Suppressor macrophage treated with lipopolysaccharide for 1 hour (primary cell): ENCODE measurements at regions not wholly inside any gene's neighbourhood (a gene's known extent, or its start where the extent isn't known, plus 50 kb on each side); places are given as distances from the start of the nearest gene placed in this dataset.
"Not testable (repeated sequence)": the region's sequence is repeated elsewhere in the genome, so short reads cannot be mapped to it uniquely, and the experiment has no call there.

Experiments used
- DNase-seq, 3 donors: peaks; one replicate each; pipeline ENCODE4 v3.0.0-alpha.2; 2020 to 2022

DNA sequence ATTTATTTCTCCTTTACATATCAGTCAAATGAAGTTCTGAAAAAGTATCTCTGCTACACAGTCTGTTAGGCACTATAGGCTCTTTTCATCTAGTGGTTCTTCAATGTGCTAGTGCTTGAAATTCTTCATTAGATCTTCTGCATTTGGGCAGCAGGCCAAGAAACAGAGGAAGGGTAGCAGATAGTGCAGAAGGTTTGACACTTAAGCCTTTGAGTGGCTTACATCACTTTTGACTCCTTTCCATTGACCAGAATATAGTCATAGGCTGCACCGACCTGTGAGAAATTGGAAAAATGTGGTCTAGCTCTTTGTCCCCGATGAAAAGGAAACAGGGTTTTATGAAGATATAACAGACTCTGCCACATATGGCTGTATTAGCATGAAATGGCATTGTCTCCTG, 459.5 kb upstream of the PTGER4 start:
- no peak for DNase-seq

DNA sequence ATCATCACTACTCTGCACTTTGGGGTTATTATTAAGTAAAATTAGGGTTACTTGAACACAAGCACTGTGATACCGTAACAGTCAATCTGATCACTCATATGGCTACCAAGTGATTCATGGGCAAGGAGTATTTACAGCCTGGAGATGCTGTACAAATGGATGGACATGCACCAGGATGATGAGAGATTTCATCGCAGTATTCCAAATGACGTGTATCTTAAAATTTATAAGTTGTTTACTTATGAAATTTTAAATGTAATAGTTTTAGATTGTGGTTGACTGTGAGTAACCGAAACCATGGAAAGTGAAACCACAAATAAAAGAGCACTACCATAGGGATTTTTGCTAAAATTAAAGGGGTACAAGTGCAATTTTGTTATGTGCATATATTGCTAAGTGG, 462.2 kb upstream of the PTGER4 start:
- DNase-seq, result peak in 2 of 3 donors; percentile 26 to 32

DNA sequence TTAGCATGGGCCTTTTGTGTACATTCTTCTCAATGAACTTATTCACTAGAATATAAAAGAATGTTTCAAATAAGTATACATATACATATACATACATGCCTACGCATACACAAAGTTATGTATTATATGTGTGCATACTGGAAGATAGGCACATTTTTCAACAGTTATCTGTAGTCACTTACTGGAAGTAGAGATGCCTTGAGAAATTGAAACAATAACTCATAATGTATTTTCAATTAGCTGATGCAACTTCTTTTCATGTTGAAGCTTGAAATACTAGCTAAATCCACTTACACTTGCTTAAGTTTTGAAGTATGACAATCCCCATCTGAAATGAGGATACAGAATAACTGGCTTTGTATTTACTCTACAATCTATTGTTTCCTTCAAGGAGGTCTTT, 469.0 kb upstream of the PTGER4 start:
- DNase-seq, result no peak

DNA sequence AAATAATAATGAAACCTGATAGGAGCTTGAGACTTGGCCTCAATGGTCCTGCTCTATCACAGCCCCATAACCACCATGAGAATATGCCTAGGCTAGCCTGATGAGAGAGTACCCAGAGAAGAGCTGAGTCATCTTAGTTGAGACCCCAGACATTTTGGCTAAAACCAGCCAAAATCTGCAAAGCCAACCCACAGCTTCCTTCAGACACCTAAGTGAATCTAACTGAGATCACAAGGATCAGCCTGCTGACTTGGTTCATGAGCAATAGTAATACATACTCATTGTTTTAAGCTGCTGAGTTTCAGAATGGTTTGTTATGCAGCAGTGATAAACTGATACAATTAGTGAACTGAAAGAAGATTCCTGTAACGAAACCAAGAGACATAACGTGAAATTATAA, 473.7 kb upstream of the PTGER4 start:
- DNase-seq, result no peak

DNA sequence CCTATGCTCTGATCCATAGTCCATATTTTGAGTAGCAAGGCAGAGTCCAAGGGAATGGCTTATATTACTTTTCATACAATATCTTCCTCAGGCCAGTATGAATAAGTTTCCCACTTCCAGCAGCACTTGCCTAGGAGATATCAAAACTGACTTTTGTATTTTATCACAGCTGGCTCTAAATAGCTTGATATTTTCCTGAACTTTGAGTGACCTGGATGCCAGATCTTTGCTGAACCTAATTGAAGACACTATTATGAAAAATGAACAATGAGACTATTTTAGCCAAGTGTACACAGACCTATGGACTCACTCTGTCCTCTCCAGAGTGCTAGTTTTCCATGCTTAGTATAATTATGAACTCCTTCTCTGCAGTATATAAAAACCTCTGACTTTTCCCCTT, 475.6 kb upstream of the PTGER4 start:
- no peak for DNase-seq

DNA sequence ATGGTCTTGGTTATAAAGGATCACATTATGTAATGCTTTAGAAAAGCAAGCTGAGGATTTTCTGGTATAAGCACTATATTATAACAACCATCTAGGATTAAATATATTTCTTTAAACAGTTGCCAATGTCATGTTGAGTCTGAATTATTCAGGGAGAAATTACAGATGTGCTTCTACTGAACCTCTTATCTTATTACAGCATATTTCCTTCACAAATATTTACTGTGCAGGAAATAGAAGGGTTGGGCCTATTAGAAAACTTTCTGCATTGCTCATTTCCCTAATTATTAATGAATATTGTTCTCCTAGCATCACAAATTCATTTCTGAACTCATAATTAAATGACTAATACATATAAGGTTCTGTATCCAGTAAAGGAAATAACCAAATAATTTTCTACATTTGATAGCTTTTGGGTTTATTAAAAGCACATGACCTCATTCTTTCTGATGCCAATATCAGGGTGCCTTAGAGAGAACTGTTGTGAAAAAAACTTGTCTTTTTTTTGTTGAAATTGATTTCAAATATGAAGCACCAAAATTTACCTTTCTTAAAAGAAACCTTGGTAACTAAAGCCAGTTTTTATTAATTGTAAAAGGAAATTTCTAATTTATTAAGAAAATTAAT, 476.8 kb upstream of the PTGER4 start:
- DNase-seq, result no peak

DNA sequence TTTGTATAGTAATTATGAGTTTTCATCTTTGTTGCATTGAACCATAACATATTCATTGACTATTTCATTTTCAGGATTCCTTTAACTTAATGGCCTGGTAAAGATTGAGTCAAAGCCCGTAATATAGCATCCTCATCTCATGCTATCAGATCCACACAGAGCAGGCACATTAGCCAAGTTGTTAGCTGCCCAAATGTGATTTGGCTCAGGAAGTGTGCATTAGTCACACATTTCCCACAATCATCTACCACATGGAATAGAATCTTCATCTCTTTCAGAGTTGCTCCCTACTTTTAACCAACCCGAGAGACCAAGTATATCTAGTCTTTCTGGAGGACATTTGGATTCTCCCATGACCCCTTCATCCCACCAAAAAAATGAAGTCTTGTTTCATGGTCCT, 481.0 kb upstream of the PTGER4 start:
- DNase-seq, result no peak

DNA sequence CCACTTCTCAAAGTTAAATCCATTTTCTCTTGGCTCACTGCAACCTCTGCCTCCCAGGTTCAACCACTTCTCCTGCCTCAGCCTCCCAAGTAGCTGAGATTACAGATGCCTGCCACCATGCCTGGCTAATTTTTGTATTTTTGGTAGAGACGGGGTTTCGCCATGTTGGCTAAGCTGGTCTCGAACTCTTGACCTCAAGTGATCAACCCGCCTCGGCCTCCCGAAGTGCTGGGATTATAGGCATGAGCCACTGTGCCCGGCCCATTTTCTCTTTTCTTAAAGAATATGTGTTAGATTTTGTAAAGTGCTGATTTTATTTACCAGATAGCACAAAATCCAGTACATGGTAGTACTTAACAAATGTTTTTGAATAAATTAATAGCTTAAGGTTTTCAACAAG, 484.1 kb upstream of the PTGER4 start:
- not testable (repeated sequence) for DNase-seq

DNA sequence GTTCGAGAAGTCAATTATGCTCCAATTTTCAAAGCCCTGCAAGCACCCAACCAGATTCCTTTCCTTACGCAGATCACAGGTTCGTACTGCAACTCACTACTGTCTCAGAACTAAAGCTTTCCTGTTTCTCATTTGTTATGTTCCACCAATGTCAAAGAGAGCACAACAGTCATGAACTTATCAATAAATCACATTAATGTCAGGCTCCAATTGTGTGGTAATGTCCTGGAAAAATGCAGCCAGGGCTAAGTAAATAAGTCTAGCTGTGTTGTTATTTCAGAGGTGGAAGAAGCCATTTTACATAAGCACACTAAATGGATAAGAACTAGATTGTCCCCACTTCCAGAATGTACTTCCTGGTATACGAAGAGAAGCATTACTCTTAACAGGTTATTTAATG, 488.6 kb upstream of the PTGER4 start:
- no peak for DNase-seq

DNA sequence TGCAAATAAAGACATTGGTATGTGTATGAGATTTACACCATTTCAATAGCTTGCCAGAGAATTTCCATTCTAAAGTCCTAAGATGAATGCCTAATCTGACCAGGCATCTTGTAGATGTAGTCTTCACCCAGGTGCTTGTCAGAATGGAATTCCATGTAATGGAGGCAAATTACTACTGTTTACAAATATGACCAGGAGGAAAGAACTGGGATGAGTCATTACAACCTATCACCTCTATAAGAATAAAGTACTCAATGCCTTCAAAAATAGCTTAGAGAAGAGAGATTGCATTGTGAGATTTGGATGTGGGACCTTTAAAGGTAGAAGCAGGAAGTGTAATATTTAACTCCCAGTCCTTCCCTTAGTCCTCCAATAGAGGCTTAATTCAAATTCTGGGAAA, 507.0 kb upstream of the PTGER4 start:
- DNase-seq, result no peak

DNA sequence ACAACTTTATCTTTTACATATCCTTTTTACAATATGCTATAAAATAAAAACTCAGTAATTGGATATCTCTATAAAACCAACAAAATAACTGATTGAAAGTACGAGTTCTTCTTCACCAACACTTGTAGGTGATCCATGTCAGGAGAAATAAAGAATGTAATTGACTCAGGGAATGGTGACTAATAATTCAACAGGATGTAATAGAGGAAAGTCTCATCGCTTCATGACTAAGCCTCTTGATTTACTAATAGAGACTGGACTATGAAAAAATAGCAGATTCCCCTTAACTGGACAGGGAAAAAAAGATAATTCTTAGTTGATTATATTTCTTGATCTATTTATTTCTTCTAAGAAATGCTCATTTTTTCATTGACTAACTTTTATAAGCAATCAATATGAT, 507.7 kb upstream of the PTGER4 start:
- DNase-seq, result peak; percentile 3 to 51 (median 39)

DNA sequence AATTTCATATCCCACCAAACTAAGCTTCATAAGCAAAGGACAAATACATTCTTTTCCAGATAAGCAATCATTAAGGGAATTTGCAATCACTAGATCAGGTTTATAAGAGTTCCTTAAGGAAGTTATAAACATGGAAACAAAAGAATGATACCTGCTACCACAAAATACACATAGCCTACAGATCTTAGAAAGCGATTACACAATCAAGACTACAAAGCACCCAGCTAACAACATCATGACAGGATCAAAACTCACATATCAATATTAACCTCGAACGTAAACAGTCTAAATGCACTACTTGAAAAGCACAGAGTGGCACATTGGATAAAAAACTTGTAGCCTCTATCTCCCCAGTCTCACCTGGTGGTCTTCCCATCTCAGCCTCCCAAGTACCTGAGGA, 512.4 kb upstream of the PTGER4 start:
- no peak for DNase-seq

DNA sequence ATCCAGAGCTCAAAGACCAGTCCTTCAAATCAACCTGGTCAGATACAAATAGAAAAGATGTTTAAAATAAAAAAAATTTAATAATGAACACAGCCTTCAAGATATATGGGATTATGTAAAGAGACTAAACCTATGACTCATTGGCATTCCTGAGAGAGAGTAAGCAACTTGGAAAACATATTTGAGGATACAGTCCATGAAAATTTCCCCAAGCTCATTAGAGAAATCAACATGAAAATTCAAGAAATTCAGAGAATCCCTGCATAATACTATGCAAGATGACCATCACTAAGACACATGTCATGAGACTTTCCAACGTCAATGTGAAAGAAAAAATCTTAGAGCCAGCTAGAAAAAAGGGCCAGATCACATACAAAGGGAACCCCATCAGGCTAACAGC, 512.9 kb upstream of the PTGER4 start:
- DNase-seq, result no peak

DNA sequence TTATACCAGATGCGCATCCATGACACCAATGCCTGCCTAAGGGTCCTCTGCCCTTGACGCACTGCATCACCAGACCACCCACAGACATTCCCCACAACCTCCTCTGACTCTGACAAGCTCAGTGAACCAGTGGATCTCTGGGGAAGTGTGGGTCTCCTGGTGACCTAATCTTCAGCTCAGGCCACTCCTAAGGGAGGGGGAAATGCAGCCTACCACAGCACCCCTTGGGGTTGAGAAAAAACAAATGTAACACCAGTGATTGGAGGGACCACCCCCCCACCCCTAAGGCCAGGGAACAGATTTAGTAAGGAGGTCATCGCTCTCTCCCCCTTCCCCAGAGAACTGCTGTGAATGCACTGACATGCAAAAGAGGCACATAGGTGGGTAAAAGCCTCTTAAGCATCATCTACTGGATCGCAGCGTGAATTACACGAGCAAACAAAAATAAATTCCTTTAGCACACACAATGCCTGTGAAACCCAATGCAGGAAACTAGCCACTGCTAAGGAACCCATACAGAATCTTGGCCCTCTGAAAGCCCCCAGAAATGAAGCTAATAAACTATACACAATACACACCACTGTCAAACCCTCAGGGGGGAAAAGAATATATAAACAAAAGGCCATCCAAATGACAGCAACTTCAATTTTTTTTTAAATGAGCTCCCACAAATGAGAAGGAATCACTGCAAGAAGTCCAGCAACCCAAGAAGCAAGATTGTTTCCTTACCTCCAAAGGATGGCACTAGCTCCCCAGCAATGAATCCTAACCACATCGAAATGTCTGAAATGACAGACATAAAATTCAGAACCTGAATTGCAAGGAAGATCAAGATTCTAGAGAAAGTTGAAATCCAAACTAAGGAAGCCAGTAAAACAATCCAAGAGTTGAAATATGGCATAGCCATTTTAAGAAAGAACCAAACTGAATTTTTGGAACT, 513.7 kb upstream of the PTGER4 start:
- peak; percentile 21 to 30 (median 26) for DNase-seq

DNA sequence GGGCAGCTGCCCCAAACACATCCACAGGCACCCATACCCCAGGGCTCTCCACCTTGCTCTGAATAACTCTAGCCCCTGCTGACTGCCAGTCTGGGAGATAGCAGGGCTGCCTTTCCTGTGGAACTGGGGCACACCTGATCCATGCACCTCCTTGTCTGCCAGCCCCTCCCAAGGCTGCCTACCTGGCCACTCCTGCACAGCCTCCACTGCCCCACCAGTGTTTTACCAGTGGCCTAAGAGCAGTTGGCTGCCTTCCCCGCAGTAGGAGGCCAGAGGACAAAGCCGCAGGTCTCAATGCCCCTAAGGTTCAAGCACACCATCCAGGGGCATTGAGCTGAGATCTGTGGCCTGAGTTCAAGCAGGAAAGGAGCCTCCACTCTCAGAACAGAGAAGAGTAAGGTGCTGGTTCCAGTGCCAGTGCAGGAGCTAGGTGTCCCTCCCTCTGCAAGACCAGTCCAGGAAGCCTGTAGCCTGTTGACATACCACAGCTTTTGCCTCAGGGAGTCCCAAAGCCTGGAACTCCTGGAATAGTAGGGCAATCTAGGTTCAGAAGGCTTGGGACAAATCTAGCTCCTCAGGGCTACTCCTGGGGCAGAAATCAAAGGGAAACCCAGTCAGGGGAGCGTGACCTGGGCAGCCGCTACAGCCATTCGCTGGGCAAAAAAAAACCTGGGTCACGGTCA, 514.5 kb upstream of the PTGER4 start:
- DNase-seq, result no peak

DNA sequence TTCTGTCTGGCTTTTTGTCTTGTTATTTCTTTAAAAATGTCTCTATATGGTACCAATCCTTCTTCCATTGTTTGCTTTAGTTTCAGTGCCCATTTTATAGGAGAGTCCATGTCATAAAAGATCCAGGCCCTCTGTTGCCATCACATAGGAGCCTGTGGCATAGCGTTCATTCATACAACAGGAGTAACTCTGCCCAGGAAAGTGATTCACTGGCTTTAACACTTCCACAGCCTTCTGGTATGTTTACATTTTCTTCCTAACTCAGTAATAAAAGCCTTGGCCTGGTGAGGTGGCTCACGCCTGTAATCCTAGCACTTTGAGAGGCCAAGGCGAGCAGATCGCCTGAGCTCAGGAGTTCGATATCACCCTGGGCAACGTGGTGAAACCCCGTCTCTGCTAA, 519.3 kb upstream of the PTGER4 start:
- DNase-seq, result no peak

DNA sequence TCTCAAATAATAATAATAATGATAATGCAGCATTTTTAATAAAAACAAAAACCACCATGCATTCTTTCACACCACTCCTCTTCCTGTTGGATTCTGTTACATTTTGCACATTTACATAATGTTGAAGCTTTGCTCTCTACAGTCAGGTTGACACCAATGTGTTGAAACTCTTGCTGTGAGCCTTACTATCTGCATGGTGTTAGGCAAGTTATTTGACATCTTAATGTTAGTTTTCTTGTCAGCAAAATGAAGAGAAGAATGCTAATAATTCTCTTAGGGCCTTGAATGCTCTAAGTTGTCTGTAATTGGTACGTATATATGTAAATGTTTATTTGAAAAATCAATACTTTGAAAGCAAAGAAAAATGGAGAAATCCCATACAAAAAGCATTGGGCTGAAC, 525.5 kb upstream of the PTGER4 start:
- DNase-seq, result no peak

DNA sequence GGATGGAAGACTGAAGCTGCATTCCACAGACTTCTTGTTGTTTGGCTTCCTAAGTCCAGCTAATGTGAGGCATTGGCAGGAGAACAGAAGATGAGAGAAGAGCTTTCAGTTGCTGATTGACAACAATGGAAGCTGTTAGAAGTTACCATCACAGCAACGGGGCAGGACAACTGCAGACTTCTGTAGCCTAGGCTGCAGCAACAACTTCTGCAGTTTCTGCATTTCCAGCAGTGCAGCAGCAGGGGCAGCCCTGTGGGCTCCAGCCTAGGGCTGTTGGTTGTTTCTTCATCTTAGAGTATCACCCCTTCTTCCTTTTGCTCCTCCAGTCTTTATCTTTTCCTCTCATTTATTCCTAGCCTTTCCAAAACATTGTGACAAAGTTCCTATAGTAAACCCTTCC, 528.8 kb upstream of the PTGER4 start:
- no peak for DNase-seq

DNA sequence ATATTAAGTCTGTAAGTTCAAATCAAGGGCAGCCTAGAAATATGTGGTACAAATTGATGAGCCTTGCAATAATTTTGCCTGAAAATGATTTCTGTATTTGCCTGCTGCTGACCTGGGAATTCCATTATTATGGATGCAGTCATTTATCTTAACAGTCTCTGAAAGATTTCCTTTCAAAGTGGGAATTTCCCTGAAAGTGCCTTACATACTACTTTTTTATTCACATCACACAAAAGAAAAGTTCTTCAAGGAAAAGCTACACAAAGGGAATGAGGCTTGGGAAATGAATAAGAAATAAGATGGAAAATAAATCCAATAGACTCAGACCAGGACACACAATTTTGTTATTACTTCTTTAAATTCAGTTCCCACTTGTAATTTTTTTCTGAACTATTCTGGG, 537.8 kb upstream of the PTGER4 start:
- DNase-seq, result peak in 1 of 3 donors; percentile 11

DNA sequence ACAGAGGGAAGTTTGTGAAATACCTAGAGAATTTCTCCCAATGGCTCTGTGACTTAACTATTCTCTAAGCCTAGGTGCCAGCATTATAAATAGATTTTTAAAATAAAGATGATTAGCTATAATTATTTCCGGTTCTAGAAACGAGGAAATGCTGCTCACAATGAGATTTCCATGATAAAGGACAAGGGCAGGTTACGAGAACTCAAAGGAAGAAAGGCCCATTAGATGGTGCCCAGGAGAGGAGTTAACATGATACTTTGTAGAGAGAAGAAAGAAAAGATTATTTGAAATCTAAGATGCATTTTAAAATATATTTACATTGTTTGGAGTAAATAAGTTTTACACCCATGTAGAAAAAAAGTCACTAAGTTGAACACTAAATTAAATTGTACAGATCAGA, 538.3 kb upstream of the PTGER4 start:
- DNase-seq, result no peak

DNA sequence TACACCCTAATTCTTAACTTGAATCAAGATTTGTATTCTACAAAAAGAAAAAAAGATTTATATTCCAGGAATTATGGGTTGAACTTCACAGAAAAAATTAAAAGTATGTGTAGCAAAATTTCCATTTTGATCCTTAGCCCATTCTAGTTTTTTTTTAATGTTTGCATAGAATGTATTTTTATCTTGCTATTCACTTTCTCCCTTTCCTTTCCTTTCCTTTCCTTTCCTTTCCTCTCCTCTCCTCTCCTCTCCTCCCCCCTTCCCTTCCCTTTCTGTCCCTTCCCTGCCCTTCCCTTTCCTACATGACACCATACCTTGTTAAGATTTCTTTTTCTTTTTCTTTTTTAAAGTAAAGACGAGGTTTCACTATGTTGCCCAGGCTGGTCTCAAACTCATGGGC, 542.5 kb upstream of the PTGER4 start:
- DNase-seq, result no peak

DNA sequence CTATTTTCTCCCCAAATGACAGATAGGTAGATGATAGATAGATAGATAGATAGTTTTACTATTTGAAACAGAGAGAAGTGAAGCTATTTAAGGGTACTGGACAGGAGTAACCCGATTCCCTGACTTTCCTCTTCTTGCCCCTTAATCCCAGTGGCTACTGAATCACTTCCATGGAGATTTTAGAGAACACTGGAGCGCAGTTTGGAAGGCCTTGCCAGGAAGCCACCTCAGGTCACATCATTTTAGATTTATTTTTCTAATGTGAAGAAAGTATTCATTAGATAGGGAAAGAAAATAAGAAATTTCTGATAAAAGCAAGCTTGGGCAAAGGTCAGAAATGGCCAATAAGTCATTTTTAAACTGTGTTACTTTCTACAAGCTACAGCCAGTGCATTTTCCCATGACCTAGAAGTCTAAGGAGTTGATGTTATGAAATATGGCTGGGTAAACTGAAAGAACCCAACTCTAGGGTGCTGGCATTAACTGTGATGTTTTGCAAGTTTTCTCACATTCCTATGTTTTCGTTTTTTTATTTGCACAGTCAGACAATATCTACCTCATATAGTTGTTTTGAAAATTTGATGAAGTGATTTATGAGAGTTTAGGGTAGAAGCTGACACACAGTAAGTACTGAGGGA, 544.7 kb upstream of the PTGER4 start:
- no peak for DNase-seq

DNA sequence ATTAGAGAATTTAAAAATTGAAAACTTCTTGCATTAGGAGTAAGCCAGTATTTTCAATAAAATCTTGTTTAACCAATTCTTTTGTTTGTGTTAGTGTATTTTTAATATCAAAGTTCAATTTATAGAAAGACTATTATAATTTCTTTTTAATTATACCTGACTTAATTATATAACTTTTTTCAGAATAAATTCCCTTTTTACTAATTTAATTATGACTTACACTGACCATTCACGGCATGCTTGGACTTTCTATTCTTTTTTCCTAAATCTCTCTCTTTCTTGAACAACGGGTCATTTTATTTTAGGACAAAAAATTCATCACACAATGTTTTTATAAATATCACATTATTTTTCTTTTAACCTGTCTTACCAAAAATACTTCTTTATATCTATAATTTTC, 555.3 kb upstream of the PTGER4 start:
- no peak for DNase-seq

DNA sequence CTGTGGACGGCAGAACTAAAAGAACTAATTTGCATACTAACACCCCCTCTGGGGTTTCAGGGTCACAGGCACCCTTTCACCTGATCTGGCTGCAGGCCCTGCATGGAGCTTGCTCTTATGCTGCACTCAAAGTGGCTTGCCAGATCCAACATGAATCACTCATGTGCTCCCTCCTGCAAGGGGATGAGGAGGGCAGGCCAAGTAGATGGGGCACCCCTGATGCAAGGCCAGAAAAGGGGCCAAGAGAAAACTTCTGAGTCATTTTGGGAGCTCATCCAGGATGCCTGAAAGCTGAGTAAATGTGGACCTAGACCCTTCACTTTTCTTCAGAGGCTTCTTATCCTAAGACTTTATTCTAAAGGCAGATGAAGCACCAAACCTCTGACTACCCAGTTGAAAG, 558.5 kb upstream of the PTGER4 start:
- no peak for DNase-seq
